ENCODE measurements at regions not wholly inside any gene's neighbourhood (a gene's known extent, or its start where the extent isn't known, plus 50 kb on each side); places are given as distances from the start of the nearest gene placed in this dataset.
A peak's percentile ranks its signal among the peaks of the same experiment; 100 is the strongest.

DNA sequence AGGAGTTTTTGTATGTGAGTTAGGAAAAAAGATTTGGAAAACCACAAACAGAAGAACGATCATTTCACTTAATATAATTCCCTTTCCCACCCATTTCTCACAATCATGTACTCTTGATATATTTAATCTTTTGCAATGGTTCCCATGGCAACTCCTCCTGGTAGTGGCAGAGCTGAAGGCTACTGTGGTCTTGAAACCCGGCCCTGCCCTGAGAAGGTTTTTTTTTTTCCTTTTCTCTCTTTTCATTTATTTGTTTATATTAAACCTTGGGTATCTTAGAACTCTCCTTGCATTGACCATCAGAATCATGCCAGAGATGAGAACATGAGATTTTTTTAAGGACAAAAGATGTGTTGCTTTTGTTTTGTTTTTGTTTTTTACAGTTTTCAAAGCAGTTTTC lies 566.1 kb upstream of the NRP1 start:
- Histone ChIP-seq H3K27me3 (no peaks in the 10 kb centered on the region), H3K4me1 (peaks cover 0 to 4% (median 0%) of the 10 kb centered on the region in 4 donors), H3K9me3 (no peaks in the 10 kb centered on the region), H3K36me3 (no peaks in the 10 kb centered on the region), H3K27ac (peak overlapping the region in 3 of 4 donors; percentile 12 to 30 (median 29)), H3K4me3 (no peak overlapping the region)
- 68 to 70% methylated on average over 2 of the region's 2 CpGs for WGBS, 2 donors
- intact Hi-C loops (cut with DNase I) = no loop called here
- DNase-seq = no peak
- no peak for TF ChIP-seq EP300 (IDR thresholded peaks at IDR 0.05)
- TF ChIP-seq, protein P1, sequence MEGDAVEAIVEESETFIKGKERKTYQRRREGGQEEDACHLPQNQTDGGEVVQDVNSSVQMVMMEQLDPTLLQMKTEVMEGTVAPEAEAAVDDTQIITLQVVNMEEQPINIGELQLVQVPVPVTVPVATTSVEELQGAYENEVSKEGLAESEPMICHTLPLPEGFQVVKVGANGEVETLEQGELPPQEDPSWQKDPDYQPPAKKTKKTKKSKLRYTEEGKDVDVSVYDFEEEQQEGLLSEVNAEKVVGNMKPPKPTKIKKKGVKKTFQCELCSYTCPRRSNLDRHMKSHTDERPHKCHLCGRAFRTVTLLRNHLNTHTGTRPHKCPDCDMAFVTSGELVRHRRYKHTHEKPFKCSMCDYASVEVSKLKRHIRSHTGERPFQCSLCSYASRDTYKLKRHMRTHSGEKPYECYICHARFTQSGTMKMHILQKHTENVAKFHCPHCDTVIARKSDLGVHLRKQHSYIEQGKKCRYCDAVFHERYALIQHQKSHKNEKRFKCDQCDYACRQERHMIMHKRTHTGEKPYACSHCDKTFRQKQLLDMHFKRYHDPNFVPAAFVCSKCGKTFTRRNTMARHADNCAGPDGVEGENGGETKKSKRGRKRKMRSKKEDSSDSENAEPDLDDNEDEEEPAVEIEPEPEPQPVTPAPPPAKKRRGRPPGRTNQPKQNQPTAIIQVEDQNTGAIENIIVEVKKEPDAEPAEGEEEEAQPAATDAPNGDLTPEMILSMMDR (IDR thresholded peaks at IDR 0.05) = no peak

DNA sequence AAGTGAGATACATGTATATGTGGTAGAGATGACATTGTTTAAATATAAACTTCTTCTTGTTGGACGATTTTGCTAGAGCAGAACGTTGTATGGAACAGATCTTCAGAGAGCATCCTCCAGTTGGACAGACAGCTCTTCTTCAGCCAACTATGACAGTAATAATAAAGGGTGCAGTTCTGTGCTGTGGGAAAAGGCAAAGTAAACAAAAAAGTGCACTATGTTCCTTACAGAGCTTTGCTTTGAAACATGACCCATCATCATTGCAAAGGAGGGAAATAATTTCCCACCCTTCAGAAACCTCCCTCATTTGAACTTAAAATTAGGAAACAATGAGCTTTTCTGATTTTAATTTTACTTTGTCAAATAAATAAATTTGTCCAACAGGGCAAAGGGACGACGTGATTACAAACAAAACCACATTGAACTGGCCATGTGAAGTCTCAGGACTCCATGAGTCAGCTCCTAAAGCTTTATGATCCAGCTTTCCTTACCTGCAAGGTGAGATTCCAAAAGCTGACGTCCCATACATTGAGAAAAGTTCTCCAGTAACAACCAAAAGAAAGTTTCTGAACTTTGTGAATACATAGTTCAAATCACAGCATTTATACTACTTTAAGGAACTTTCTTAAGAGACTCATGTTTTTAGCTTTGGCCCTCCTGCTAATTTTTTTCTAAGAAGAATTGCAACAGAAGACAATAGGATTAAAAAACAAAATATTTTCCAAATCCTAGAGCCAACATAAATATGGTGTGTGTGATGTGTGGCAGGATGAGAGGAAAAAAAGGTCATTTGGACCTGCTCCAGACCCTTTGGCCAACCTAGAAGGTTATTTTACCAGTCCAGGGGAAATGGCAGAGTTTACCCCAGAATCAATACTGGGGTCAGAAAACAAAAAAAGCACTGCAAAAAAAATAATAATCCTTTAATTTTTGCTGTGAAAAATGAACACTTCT lies 565.4 kb upstream of the NRP1 start:
- intact Hi-C loops (cut with DNase I) = no loop called here
- peaks cover 0 to 4% (median 0%) of the 10 kb centered on the region in 4 donors for H3K4me1 ChIP-seq
- 57 to 60% methylated on average over 5 of the region's 5 CpGs for WGBS, 2 donors
- H3K27ac ChIP-seq = peak overlapping the region in 3 of 4 donors; percentile 11 to 30 (median 19)
- no peaks in the 10 kb centered on the region for H3K36me3 ChIP-seq
- DNase-seq = no peak
- no peak for TF ChIP-seq EP300 (IDR thresholded peaks at IDR 0.05)
- TF ChIP-seq, protein P1 (IDR thresholded peaks at IDR 0.05) = no peak
- TF ChIP-seq POLR2A (IDR thresholded peaks at IDR 0.05) = no peak
- no peak for TF ChIP-seq POLR2AphosphoS5 (IDR thresholded peaks at IDR 0.05)
- H3K9me3 ChIP-seq = no peaks in the 10 kb centered on the region
- no peak overlapping the region for H3K4me3 ChIP-seq
- H3K27me3 ChIP-seq = no peaks in the 10 kb centered on the region

DNA sequence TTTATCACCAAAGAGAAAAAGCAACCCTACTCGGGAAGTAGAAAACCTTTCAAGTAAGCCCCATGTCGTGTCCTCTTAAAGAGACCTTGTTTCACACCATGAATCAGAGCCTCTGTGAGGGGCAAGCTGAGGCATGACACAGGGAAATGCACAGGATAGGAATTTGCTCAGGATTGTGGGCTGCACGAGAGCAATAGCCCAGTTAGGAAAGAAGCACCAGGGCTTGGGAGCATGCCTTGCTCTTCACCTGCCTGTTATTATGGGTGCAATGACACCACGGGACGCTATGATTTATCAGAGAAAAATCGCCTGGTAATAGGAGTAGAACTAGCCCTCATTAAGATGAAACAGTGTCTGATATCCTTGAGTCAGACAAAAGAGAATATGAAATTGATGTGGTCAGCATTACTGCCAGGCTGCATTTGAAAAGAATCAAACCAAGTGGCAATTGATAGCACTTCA lies 562.9 kb upstream of the NRP1 start:
- intact Hi-C loops (cut with DNase I) = no loop called here
- TF ChIP-seq, protein P1 (IDR thresholded peaks at IDR 0.05) = no peak
- no peak for TF ChIP-seq POLR2A (IDR thresholded peaks at IDR 0.05)
- TF ChIP-seq POLR2AphosphoS5 (IDR thresholded peaks at IDR 0.05) = no peak
- no peak for TF ChIP-seq EP300 (IDR thresholded peaks at IDR 0.05)
- no peak overlapping the region for H3K4me3 ChIP-seq
- H3K36me3 ChIP-seq = no peaks in the 10 kb centered on the region
- H3K9me3 ChIP-seq = no peaks in the 10 kb centered on the region
- 72 to 78% methylated on average over 6 of the region's 6 CpGs for WGBS, 2 donors
- no peak for DNase-seq
- H3K27me3 ChIP-seq = no peaks in the 10 kb centered on the region
- peaks cover 0 to 4% (median 0%) of the 10 kb centered on the region in 4 donors for H3K4me1 ChIP-seq
- H3K27ac ChIP-seq = no peak overlapping the region

DNA sequence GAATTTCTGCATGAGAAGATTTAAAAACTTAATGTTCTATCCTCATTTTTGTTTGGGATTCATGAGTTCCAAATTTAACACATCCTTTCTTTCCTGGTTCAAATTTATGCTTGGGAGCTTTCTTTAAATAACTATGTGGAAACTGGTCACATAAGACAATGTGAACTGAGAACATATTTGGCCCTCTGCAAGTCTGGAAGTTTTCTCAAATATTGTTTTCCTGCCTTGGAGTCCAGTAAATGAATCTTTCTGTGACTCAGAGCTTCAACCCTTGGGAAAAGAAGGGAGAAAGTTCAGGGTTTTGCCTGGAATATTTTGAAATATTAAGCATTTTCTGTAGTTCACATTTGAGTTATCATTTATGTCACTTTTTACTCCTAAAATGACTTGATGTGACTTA lies 559.0 kb upstream of the NRP1 start:
- intact Hi-C loops (cut with DNase I) = no loop called here
- no peak overlapping the region for H3K27ac ChIP-seq
- H3K4me3 ChIP-seq = no peak overlapping the region
- peak in 2 of 4 donors; percentile 17 to 32 for TF ChIP-seq POLR2AphosphoS5 (IDR thresholded peaks at IDR 0.05)
- TF ChIP-seq, protein P1 (IDR thresholded peaks at IDR 0.05) = no peak
- H3K4me1 ChIP-seq = no peaks in the 10 kb centered on the region
- DNase-seq = no peak
- no peaks in the 10 kb centered on the region for H3K9me3 ChIP-seq
- H3K27me3 ChIP-seq = no peaks in the 10 kb centered on the region
- no peaks in the 10 kb centered on the region for H3K36me3 ChIP-seq

Measured in sigmoid colon (tissue), 6 donors.